GM12892 (cell line): ENCODE measurements at regions not wholly inside any gene's neighbourhood (a gene's known extent, or its start where the extent isn't known, plus 50 kb on each side); places are given as distances from the start of the nearest gene placed in this dataset.

Experiments
- DNase-seq: peaks from one replicate; pipeline ENCODE4 v3.0.0; 2011; ENCODE audit not compliant: insufficient read length
- FAIRE-seq: peaks from 2 replicates; lab custom pipeline; 2011; peaks lifted over from hg19 to GRCh38; lab: Jason Lieb, UNC
- POLR2A ChIP-seq: IDR thresholded peaks from 2 replicates; pipeline ENCODE4 v1.6.1; 2011; ENCODE audit warnings: low read depth, low read length, control low read depth
- POLR2AphosphoS5 ChIP-seq: IDR thresholded peaks from 2 replicates; pipeline ENCODE4 v1.6.1; 2011; ENCODE audit warnings: low read depth, low read length, control low read depth
- TAF1 ChIP-seq: IDR thresholded peaks from 2 replicates; pipeline ENCODE4 v1.6.1; 2011; ENCODE audit warnings: low read depth, mild to moderate bottlenecking, control low read depth, low read length, borderline replicate concordance

- no peak for TF ChIP-seq POLR2AphosphoS5
- no peak for TF ChIP-seq POLR2A
- TF ChIP-seq TAF1, result no peak
- no peak for FAIRE-seq
- no peak for DNase-seq
Measured at GRCh38 chr12:58254463-58255100, 313.2 kb downstream of the ATP23 start.

- TF ChIP-seq TAF1 (no peak), POLR2A (no peak), POLR2AphosphoS5 (no peak)
- FAIRE-seq (no peak), DNase-seq (no peak)
Measured at GRCh38 chr12:58262796-58263195, 321.4 kb downstream of the ATP23 start.

GRCh38 chr12:58263816-58264215, 322.4 kb downstream of the ATP23 start:
- no peak for FAIRE-seq
- TF ChIP-seq TAF1 (no peak), POLR2AphosphoS5 (no peak), POLR2A (no peak)
- no peak for DNase-seq

GRCh38 chr12:58268069-58268468, 326.7 kb downstream of the ATP23 start:
- DNase-seq, result no peak
- no peak for FAIRE-seq

GRCh38 chr12:58269476-58269875, 328.1 kb downstream of the ATP23 start:
- no peak for FAIRE-seq
- TF ChIP-seq POLR2AphosphoS5 (no peak), POLR2A (no peak), TAF1 (no peak)
- DNase-seq, result no peak

More at GRCh38 chr12:58268069-58268468, 326.7 kb downstream of the ATP23 start:
- TF ChIP-seq POLR2A, result no peak
- no peak for TF ChIP-seq POLR2AphosphoS5
- no peak for TF ChIP-seq TAF1

GRCh38 chr12:58270966-58271705, 329.8 kb downstream of the ATP23 start:
- no peak for FAIRE-seq

GRCh38 chr12:58272461-58272860, 331.1 kb downstream of the ATP23 start:
- TF ChIP-seq TAF1 (no peak), POLR2A (no peak), POLR2AphosphoS5 (no peak)
- DNase-seq (no peak), FAIRE-seq (no peak)

More at GRCh38 chr12:58270966-58271705, 329.8 kb downstream of the ATP23 start:
- no peak for TF ChIP-seq TAF1
- no peak for DNase-seq

- no peak for FAIRE-seq
- DNase-seq, result no peak
- TF ChIP-seq POLR2AphosphoS5, result no peak
- TF ChIP-seq POLR2A, result no peak
- TF ChIP-seq TAF1, result no peak
Measured at GRCh38 chr12:58277231-58277630, 335.9 kb downstream of the ATP23 start.

GRCh38 chr12:58283553-58283952, 342.2 kb downstream of the ATP23 start:
- no peak for TF ChIP-seq POLR2AphosphoS5
- no peak for TF ChIP-seq POLR2A
- no peak for TF ChIP-seq TAF1
- DNase-seq (no peak), FAIRE-seq (no peak)

- FAIRE-seq (no peak), DNase-seq (no peak)
- TF ChIP-seq TAF1, result no peak
- TF ChIP-seq POLR2A, result no peak
- no peak for TF ChIP-seq POLR2AphosphoS5
Measured at GRCh38 chr12:58285551-58285950, 344.2 kb downstream of the ATP23 start.

GRCh38 chr12:58286353-58286752, 345.0 kb downstream of the ATP23 start:
- DNase-seq (no peak), FAIRE-seq (no peak)
- TF ChIP-seq POLR2A (no peak), POLR2AphosphoS5 (no peak), TAF1 (no peak)

GRCh38 chr12:58288190-58288589, 346.8 kb downstream of the ATP23 start:
- TF ChIP-seq POLR2AphosphoS5 (no peak), POLR2A (no peak), TAF1 (no peak)
- FAIRE-seq (no peak), DNase-seq (no peak)
